DOHH2 (cell line): ENCODE measurements at regions not wholly inside any gene's neighbourhood (a gene's known extent, or its start where the extent isn't known, plus 50 kb on each side); places are given as distances from the start of the nearest gene placed in this dataset.

ENCODE experiments used
- CTCF ChIP-seq: fragments of 200-600 bp; sonication (generic); IDR thresholded peaks from one replicate; pipeline ENCODE4 v1.5.1; 2014; ENCODE audit warnings: antibody characterized with exemption, mild to moderate bottlenecking, low read depth, low read length; ENCODE audit not compliant: poor library complexity, severe bottlenecking
- EZH2phosphoT487 ChIP-seq: fragments of 200-600 bp; sonication (generic); IDR thresholded peaks from 2 replicates; pipeline ENCODE4 v1.6.1; 2017; ENCODE audit warnings: borderline replicate concordance, mild to moderate bottlenecking, antibody characterized with exemption, low read length, moderate library complexity, mixed read lengths

- TF ChIP-seq CTCF (no peak), EZH2phosphoT487 (no peak)
Observed at GRCh38 chr20:22770241-22770800, 185.9 kb upstream of the FOXA2 start.
